ENCODE measurements at regions not wholly inside any gene's neighbourhood (a gene's known extent, or its start where the extent isn't known, plus 50 kb on each side); places are given as distances from the start of the nearest gene placed in this dataset.

GRCh38 chr9:89715318-89715858 is 110.6 kb downstream of the GADD45G start:
- no peak for TF ChIP-seq CTCF (IDR thresholded peaks at IDR 0.05)
- no peak for TF ChIP-seq POLR2A (IDR thresholded peaks at IDR 0.05)
- no peak for TF ChIP-seq POLR2AphosphoS5 (IDR thresholded peaks at IDR 0.05)

All from breast epithelium (tissue), 3 donors.